Activated gamma-delta T cell treated with Interleukin-2 at 50 U/mL for 16 hours (primary cell): ENCODE measurements at regions not wholly inside any gene's neighbourhood (a gene's known extent, or its start where the extent isn't known, plus 50 kb on each side); places are given as distances from the start of the nearest gene placed in this dataset.

Experiments used
- DNase-seq: peaks from one replicate; pipeline ENCODE4 v3.0.0-alpha.2; 2020

DNA sequence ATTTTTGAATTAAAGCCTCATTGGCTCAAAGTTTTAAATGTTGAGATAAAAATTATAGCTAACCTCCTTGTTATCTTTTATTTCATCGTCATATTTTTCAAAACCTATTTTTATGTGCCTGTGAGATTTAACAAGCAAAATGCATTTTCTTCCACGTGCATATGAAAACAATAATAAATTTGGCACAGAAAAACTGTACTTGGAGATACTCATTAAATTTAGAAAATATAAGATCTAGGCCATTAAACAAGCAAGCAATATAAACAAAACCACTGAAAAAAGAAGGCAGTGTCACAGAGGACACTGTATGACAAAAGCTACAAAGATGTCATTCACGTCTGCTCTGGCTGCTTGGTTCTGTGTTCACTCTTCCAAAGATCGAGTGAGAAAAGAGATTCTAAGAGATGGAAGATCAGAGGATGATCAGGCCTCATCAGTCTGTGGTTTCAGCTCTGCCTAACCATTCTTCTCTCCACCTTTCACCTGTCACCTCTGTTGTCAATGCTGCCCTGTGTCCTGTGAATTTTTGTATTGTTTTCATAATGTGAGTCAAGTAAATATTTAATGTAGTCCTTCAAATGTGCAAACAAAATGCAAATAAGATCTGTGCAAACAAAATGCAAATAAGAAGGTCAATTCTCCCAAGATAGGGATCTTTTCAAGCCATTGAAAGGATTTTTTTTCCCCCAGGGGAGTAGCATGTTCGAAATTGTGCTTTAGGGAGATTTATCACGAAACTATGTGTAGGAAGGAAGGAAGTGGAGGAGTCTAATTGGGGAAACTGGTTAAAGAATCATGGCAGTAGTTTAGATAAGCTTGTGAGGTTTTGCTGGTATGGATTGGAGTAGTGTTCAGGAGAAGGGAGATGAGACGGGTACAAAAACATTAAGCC lies 138.7 kb upstream of the RBMS1 start:
- no peak for DNase-seq

DNA sequence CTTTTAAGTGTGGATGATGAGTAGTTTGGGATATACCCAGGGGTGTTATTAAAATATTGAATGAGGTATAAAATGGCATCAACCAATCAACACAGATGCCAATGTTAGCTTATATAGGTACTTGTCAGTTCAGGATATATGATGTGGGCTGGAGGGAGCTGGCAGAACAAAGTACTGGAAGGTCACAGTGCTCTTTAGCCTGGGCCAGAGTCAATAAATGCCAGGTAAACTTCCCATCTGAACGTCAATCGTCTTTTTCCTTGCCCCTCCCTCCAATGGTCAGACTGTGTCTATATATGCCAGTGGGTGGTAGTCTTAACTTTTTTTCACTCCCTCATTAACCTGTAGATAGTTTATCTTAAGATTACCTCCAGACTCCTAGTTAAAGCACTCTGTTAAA lies 140.8 kb upstream of the RBMS1 start:
- no peak for DNase-seq

DNA sequence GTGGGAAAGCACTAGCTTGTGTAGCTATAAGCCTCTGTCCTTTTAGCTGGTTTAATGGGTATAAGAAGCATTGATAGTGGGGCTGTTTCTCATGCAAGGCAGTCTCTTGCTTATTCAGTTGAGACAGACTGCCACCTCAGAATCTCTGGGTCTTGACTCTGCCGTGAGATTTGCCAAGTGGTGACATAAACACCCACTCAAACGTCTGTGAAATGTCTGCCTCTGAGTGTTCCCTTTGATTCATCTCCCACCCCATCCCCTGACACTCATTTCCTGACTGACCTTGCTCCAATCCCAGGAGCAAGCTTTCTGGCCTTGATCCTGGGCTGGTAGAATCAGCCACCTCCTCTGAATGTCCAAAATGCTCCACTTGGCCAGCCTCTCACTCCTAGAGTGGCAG lies 141.9 kb upstream of the RBMS1 start:
- DNase-seq = no peak

DNA sequence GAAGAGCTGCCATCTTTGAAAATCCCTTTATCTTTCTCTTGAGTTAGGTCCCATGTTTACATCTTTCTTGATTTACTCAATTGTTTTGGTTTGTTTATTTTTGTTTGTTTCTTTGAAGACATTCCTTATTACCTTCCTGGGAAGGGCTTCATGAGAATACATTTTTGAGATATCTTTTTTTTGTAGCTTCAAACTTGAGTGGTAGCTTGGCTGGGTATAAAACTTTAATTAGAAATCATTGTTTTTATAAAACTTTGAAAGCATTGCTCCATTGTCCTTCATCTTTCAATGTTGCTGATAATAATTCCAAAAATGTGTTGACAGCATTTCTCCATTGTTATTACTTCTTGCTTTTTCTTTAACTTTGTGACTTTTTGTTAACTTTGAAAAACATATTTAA lies 145.9 kb upstream of the RBMS1 start:
- no peak for DNase-seq

DNA sequence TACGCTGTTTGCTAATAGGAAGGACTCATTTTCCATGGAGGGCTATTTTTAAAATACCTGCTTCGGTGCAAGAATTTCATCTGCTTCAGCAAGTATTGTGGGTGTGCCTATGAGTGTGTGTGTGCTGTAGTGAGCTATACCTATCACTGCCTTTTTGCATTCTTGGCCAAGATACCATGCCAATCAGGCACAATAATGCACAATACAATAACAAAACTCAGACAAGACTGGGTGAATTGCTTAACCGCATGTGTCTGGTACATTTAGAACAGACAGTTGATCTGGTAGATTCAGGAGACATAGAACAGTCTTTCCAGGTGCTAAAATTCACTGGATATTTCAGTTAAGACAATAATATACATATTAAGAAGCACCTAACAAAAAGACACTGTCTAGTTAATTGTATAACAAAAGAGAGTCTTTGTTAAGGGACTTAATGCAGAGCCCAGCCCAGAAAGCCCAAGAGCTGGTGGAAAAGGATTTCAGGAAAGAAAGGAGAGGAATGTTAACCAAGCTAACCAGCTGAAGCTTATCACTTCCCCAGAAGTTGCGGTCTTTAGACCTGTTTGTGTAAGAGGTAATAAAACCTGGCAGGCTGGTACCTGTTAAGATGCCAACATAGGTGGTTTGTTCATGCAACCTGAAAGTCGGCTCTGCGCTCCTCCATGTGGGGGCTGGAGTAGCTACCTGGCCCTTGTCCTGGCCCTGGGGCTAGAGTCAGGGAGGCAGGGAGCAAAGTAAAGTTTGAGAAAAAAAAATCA lies 153.3 kb upstream of the RBMS1 start:
- no peak for DNase-seq

DNA sequence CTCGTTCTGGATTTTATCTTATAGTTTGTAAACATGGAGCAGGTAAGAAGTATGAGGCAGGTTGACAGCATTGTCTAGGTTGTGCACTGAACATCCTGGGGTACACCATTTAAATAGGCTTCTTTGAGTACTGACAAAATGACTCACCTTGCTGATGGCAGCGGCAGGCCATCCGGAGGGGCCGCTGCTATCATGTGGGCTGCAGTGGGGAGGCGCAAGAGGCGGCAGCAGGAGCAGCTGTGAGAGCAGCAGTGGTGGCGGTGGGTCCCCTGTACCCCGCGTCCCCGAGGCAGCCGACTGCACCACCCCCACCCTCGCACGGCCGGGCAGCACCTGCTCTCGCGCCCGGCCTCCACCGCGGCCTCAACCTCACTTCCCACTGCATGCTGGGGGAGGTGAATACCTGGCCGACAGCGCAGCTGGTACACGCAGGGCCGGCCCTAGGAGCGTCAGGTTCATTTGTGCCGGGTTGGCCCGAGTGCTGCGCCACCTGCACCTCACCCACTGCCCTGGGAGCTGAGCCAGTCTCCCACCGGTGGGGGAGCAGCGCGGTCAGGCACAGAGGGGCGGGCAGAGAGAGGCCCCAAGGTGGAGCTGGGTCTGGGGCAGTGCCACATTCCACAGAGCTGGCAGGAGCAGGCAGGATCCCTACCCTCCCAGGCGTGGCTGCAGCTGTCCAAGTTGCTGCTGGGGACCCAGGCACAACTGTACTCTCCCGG lies 154.5 kb upstream of the RBMS1 start:
- no peak for DNase-seq

DNA sequence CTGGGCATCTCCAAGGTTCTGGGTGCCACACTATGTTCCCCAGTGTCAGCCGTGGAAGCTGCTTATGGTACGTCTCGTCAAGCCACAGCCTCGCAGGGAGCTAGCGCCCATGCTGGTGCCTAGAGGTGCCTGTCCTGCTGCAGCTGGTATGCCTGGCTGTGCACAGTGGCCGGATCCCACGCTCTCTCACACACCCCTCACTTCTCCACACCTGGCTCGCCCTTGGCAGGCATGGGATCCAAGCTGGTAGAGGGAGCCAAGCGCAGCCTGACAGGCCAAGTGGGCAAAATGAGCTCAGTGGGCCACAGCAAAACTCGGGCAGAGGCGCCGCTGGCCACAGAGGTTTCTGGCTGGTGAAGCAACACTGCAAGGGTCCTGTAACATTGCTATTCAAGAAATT lies 156.1 kb upstream of the RBMS1 start:
- DNase-seq = no peak

DNA sequence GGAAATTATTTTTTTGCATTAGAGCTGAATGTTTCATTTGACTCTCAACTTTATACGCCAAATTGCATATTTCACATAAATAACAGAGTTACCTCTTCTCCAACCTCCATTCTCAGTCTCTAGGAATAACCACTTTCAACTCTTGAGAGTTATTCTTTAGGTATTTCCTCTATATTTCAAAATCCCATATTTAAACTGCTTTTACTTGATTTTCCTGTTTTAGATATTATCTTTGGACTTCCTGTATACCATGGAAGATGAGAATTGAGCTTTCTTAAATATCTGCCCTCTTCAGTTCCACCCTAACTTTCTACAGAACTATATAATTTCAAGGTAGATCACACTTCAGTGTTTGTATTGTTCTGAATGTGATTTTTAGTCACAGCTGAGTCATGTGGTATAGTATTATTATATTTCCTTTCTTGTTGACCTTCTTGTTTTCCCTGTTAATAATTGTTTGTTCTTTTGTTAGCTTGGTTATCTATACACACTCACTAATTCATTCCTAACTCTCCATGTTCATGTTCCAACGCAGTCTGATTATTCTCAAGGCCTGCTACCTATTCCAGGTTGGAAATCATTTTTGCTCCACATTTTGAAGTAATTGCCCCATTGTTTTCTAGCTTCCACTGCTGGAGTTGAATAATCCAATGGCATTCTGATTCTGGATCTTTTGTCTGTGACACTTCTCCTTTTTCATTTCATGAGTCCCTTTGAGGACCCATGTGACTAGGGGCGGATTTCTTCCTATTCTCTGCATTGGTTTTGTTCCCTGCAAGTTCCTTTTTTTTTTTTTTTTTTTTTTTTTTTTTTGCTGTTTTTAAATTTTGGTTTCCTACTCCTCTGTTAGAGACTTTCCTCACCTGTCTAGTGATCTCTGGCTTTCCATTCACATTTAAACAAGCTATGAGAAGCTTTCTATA lies 156.8 kb upstream of the RBMS1 start:
- no peak for DNase-seq

DNA sequence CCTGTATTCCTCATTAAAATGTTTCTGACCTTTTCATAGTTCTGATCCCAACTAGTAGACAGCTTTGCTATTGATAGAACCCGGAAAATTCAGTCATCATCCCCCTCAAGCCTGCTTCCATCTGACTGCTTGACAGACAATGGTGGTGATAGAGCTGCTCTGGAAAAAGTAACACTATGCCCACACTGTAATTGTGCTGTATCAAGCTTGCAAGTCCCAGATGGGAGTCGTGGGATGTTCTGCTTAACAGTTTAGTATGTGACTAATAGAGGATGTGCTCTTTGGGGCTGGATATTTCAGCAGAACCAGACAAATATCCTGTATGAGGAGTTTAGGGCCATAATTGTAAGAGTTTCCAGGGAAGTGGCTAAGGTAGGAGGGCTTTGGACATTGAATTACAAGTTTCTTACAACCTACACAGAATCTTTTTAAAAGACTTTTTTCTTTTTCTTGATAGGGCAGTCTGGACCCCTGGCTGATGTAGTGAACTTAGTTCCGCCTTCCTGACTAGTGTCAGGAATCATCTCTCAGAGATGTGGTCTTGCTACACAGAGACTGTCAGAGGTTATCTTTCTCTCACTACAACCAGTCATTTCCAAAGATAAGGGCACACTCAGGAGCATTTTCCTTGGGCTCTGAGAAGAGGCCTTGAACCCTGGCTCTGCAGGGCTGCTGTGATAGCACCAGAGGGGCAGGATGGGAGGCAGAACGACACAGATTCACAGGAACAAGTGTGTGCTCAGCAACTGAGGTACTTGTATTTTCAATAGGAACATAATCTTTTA lies 158.0 kb upstream of the RBMS1 start:
- DNase-seq = no peak

DNA sequence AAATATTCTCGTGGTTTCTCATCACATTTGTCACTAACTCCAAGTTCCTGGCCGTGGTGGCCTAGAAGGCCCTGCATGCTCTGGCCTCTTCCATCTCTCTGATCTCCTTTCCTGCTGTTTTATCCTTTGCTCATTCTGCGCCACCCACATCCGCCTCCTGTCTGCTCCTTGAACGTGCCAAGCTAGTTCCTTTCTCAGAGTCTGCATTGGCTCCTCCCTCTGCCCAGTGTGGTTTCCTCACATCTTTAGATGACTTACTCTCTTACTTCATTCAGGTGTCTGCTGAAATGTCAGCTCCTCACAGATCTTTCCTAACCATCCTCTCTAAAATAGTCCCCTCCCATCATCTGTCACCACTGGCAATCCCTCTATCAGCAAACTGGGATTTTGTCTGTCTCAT lies 158.6 kb upstream of the RBMS1 start:
- peak; percentile 64 for DNase-seq

DNA sequence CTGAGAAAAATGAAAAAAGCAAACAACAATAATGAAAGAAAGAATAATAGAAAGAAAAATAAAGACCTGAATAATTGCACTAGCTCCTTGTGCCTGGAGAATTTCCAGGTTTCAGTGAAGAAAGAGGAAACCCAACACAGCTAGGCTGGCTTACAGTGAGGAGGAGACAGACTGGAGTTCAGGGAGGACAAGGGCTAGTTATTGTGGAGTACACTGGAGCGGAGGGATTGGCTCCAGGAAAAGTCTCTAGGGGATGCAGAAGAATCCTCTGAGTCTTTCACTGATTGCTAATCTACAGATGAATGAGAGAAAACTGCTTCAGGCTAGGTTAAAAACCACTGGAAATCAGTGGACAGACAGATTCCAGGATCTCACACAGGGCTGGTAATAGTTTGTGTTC lies 163.6 kb upstream of the RBMS1 start:
- DNase-seq = no peak

DNA sequence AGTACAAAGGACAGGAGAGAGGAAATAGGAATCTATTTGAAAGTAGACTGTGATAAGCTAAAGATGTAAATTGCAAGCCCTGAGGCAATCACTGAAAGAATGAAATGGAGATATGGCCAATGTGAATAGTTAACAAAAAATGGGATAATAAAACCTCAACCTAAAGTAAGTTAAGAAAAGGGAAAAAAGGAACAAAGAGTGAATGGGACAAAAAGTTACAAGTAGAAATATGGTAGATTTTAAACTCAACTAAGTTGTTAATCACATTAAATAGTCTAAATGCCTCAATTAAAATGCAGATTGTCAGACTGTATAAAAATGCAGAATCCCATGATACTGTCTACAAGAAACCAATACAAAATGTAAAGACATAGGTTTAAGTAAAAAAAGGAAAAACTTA lies 165.2 kb upstream of the RBMS1 start:
- no peak for DNase-seq

DNA sequence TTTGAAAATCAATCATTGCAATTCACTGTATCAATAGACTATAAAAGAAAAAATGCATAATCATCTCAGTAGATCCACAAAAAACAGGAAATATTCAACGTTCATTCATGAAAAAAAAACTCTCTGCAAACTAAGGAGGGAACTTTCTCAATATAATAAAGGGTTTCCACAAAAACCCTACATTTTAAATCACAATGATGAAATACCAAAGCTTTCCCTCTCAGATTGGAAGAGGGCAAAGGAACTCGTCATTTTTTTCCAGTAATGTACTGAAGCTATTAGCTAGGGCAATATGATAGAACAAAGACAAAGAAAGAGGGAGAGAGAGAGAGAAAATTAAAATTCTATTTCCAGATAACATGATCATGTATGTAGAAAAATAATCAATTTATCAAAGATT lies 167.1 kb upstream of the RBMS1 start:
- no peak for DNase-seq

DNA sequence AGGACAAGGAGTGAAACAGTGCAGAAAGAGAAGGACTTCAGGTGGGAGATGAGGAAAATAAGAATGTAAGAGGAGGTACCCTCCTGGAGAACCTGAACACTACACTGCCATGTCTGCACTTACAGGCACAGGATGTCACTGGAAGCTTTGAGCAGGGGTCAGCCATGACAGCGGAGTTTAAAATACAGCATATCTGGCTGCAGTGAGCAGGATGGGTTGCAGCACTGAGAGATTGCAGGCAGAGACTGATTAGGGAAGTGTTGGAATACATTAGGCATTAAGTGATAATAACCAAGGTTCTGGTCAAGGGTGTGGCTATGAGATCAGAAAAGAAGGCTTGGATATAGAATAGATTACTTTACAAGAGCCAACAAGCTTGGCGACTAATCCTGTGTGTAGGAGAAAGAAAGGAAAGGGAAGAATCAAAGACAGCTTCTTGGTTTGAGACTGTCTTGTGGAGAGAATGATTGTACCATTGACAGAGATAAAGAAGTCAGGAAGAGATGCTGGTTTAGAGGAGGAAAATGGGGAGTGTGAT lies 171.1 kb upstream of the RBMS1 start:
- DNase-seq = no peak

DNA sequence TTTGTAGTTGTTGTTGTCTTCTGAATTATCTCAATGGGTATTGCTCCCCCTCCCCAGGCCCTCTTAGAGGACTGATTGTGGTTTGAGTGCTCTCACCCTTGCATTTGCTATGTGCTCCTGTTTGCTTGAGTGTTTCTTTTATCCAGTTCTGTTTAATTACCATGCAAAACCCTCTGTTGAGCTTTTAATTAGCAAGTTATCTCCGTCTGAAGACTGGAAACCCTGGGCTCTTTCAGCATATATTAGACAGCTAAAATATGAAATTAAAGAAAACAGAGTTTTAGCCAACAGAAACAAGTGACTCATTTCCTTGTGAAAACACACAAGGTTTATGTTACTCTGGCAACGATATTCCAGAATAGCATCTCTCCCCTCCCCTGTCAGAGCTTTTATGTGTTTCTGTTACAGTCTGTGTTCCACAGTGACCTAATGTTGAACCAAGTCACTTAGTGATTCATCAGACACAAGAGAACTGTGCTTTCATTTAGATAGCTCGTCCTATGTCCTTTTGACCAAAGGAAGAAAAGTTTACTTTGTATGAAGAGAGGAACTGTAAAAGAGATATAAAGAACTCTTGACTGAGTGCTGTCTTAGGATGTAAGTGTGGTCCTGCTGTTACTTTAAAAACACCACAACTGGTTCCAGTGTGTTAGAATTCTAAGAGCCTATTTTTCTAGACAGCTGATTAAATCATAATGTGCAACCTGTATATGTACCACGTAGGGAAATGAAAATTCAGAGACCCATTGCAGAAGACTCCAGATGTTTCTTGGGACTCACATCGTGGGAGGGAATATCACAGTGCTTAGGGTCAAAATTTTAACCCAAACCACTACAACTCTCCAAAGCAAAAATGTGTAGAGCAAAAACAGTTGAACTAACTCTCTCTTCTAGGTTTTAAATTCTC lies 172.8 kb upstream of the RBMS1 start:
- DNase-seq = no peak

DNA sequence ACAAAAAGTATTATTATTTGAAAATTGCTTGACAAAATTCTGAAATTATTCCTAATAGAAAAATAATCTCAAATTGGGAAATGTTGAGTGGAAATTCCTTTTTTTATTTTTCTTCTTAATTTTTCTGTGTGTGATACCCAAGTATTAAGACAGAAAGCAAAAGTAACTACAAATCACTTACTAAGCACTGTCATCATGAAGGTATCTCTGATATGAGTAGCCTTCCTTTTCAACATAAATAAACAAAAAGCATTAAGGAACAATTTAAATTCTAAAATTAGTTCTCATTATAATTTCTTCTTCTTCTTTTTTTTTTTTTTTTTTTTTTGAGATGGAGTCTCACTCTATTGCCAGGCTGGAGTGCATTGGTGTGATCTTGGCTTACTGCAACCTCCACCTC lies 174.2 kb upstream of the RBMS1 start:
- no peak for DNase-seq

DNA sequence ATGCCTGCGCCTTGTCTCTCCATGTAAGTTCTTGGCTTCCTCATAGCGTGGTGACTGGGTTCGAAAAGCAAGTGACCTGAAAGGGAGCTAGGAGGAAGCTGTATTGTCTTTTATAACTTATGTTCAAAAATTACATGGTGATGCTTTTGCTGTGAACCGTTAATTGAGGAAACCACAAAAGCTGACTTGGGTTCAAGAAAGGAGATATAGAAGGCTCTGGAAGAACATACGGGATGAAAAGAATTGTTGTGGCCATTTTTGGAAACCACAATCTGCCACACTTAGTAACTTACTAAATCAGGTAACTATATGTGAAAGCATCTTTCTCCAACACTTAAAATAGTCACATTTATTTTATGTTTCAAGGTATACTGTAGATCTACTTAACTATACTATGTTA lies 177.0 kb upstream of the RBMS1 start:
- DNase-seq = no peak

DNA sequence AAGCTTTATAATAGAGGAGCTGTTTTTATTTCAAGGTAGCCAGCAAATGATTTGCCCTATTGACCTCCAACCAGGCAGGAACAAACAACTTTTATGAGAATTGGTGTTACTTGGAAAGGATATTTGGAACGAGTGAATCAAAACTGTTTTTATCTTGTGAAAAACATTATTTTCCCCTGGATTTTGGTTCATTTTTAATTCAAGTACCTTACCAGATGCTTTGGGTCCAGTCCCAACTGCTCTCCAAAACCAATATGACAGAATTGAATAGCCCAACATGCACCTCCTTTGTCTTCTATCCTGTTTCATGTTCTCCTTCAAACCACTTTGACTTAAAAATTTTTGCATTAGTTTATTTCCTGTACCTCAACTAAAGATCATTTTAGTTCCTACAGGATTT lies 178.6 kb upstream of the RBMS1 start:
- DNase-seq = no peak

DNA sequence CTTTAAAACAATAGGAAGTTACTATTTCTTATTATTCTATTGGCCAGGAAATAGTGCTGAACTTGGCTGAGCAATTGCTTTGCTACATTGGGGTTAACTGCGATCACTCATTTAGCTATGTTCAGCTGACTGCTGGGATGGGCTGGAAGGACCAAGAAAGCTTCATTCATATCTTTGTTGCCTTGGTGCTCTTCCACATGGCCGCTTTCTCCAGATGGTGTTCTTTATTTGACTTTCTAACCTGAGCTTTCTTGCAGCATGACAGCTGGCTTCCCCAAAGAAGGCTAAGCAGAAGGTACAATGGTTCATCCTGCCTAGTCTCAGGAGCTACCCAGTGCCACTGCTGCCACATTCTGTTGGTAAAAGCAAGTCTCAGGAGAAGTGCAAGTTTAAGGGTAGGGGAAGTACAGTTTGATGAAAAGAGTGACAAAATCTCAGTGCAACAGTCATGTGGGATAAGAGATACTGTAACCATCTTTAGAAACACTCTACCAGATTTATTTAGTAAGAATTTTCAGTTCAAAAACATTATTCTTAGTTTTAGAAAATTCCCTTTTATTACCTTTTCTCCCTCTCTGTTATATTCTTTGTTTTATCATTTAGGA lies 180.6 kb upstream of the RBMS1 start:
- DNase-seq = no peak

DNA sequence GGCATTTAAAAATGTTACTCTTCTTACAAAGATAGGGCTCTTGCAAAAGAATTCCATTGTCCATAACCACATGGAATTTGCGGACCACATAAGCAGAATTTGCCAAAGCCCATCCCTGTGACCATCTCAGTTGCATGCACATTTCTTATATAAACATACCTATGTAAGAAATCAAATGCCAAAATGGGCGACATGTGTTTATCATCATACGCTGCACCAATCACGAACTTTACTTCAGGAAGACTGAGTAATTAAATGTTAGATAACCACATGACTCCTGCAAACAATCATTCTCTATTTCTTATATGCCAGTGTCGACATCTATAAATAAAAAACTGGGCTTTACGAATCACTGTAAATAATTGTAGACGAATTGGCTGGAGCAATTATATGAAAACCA lies 186.1 kb upstream of the RBMS1 start:
- no peak for DNase-seq
